Stomach (tissue), 8 donors: ENCODE measurements at regions not wholly inside any gene's neighbourhood (a gene's known extent, or its start where the extent isn't known, plus 50 kb on each side); places are given as distances from the start of the nearest gene placed in this dataset.
A peak's percentile ranks its signal among the peaks of the same experiment; 100 is the strongest.

ENCODE experiments used
- DNase-seq, 2 donors: peaks; one replicate each; pipeline versions ENCODE4 v3.0.0 to v3.0.0-alpha.2; 2013 to 2019
- H3K27ac ChIP-seq, 5 donors: fragments of 200-600 bp in 4 of 5; sonication (generic) in 4 of 5; one replicate each; pipeline ENCODE4 v1.5.1; 2013 to 2019; ENCODE audit warnings: mild to moderate bottlenecking in 1 of 5, moderate library complexity in 1 of 5
- H3K27me3 ChIP-seq, 3 donors: fragments of 200-600 bp; sonication (generic); one replicate each; pipeline ENCODE4 v1.5.1; 2017 to 2019; ENCODE audit warnings: mixed run types in 1 of 3
- H3K36me3 ChIP-seq, 4 donors: fragments of 200-600 bp; sonication (generic); 1 replicate in 3 of 4; 2 replicates in 1 of 4; pipeline ENCODE4 v1.5.1; 2016 to 2019
- H3K4me1 ChIP-seq, 4 donors: fragments of 200-600 bp; sonication (generic); one replicate each; pipeline ENCODE4 v1.5.1; 2016 to 2019
- H3K4me3 ChIP-seq, 4 donors: fragments of 200-600 bp; sonication (generic) in 3 of 4; one replicate each; pipeline ENCODE4 v1.5.1; 2016 to 2019; ENCODE audit warnings: mild to moderate bottlenecking in 1 of 4
- H3K9me3 ChIP-seq, 4 donors: fragments of 200-600 bp; sonication (generic); one replicate each; pipeline ENCODE4 v1.5.1; 2016 to 2019
- EP300 ChIP-seq: sonication (generic); formaldehyde crosslinking; IDR thresholded peaks from one replicate; pipeline ENCODE4 v1.6.1; 2017; ENCODE audit warnings: antibody characterized with exemption
- POLR2A ChIP-seq, 4 donors: fragments of 450-650 bp; IDR thresholded peaks; one replicate each; pipeline ENCODE4 v1.6.1; 2016; ENCODE audit warnings: antibody characterized with exemption in 4 of 4, control low read depth in 2 of 4, mild to moderate bottlenecking in 1 of 4, moderate library complexity in 1 of 4
- POLR2AphosphoS5 ChIP-seq, 3 donors: sonication (generic); formaldehyde crosslinking; IDR thresholded peaks; one replicate each; pipeline ENCODE4 v1.6.1; 2016; ENCODE audit warnings: antibody characterized with exemption in 3 of 3
- WGBS, 5 donors: extraction: QIAGEN DNeasy Blood & Tissue Kit in 3 of 5; methylation state at CpG; one replicate each; pipeline versions ENCODE4 v1.1.5 to v1.1.7; 2013 to 2018; 5-methylcytosine and 5-hydroxymethylcytosine counted together
- intact Hi-C: fragments of 100-400 bp; cut with DNase I; formaldehyde crosslinking; loops from one replicate; pipeline ENCODE4 v1.15.1; 2023; ENCODE audit warnings: low total_unique reads
- TF ChIP-seq, protein P1 (sequence below), 7 experiments: fragments of 450-650 bp in 4 of 7; fragments of 200-600 bp in 3 of 7; sonication (generic) in 3 of 7; IDR thresholded peaks; one replicate each; pipeline ENCODE4 v1.5.1; 2016 to 2019; ENCODE audit warnings: antibody characterized with exemption in 7 of 7, control low read depth in 2 of 7, mild to moderate bottlenecking in 1 of 7
- donor health status: healthy with polysubstance abuse.
- donor health status: Bipolar disorder and iron deficiency.
- donor health status: healthy.

DNA sequence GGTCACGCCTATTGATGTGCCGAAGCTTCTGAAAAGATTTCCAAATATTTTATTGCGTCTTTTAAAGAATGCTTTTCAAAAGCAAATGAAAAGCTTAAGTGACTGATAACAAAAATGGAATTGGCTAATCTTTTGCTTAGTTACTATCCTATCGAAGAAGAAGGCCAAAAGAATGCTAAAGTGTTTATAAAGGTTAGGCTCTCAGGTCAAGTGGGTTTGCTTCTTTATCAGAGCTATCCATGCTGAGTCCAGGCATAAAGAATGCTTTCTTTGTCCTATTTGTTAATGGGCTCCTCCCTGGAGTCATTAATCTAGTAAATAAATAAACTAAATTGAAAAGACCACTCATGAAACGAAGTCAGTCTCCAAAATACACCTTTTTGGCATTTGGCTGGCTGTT is 133.4 kb upstream of the LYPLAL1 start:
- no peak overlapping the region for H3K4me3 ChIP-seq
- 73 to 87% (median 80%) methylated on average over 5 of the region's 5 CpGs for WGBS, 5 donors
- intact Hi-C loops, result no loop called here
- no peaks in the 10 kb centered on the region for H3K4me1 ChIP-seq
- H3K27me3 ChIP-seq, result no peaks in the 10 kb centered on the region
- no peak overlapping the region for H3K27ac ChIP-seq
- TF ChIP-seq POLR2A (IDR thresholded peaks at IDR 0.05), result no peak
- TF ChIP-seq, protein P1, sequence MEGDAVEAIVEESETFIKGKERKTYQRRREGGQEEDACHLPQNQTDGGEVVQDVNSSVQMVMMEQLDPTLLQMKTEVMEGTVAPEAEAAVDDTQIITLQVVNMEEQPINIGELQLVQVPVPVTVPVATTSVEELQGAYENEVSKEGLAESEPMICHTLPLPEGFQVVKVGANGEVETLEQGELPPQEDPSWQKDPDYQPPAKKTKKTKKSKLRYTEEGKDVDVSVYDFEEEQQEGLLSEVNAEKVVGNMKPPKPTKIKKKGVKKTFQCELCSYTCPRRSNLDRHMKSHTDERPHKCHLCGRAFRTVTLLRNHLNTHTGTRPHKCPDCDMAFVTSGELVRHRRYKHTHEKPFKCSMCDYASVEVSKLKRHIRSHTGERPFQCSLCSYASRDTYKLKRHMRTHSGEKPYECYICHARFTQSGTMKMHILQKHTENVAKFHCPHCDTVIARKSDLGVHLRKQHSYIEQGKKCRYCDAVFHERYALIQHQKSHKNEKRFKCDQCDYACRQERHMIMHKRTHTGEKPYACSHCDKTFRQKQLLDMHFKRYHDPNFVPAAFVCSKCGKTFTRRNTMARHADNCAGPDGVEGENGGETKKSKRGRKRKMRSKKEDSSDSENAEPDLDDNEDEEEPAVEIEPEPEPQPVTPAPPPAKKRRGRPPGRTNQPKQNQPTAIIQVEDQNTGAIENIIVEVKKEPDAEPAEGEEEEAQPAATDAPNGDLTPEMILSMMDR (IDR thresholded peaks at IDR 0.05), result no peak
- no peak for TF ChIP-seq POLR2AphosphoS5 (IDR thresholded peaks at IDR 0.05)
- no peak for TF ChIP-seq EP300
- no peak for DNase-seq
- no peaks in the 10 kb centered on the region for H3K36me3 ChIP-seq
- H3K9me3 ChIP-seq, result no peaks in the 10 kb centered on the region

DNA sequence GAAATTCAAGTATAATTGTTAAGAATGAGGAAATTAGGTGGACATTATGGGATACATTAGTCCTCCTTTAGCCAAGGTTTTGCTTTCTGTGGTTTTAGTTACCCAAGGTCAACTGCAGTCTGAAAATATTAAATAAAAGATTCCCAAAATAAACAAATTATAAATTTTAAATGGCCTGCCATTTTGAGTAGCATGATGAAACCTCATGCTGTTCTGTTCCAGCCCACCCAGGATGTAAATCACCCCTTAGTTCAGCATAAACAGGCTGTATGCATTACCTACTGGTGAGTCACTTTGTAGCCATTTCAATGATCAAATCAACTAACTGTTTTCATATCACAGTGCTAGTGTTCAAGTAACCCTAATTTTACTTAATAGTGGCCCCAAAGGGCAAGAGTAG is 132.5 kb upstream of the LYPLAL1 start:
- no peak for TF ChIP-seq EP300
- TF ChIP-seq, protein P1 (IDR thresholded peaks at IDR 0.05), result no peak
- TF ChIP-seq POLR2A (IDR thresholded peaks at IDR 0.05), result no peak
- no peak for TF ChIP-seq POLR2AphosphoS5 (IDR thresholded peaks at IDR 0.05)
- Histone ChIP-seq H3K9me3 (no peaks in the 10 kb centered on the region), H3K36me3 (no peaks in the 10 kb centered on the region), H3K27me3 (no peaks in the 10 kb centered on the region), H3K27ac (no peak overlapping the region), H3K4me3 (no peak overlapping the region), H3K4me1 (no peaks in the 10 kb centered on the region)
- intact Hi-C loops, result no loop called here
- no peak for DNase-seq

DNA sequence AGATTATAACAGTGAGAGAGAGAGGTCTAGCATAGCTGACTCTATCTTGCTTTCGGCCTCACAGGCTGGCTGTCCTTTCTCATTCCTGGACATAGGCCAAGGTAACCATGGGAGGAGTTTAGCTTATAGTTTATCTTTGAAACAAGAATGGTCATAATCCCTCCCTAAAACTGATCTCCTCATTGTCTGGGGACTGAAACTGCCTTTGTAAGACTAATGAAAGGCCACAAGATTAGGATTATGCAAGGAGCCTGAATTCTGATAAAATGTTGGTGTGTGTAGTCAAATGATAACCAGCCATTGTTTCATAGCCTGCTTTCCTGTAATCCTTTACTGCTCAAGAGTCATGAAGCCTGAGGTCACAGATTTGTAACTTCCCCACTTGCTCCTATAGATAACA is 131.9 kb upstream of the LYPLAL1 start:
- Histone ChIP-seq H3K4me3 (no peak overlapping the region), H3K27me3 (no peaks in the 10 kb centered on the region), H3K27ac (no peak overlapping the region), H3K9me3 (no peaks in the 10 kb centered on the region), H3K36me3 (no peaks in the 10 kb centered on the region), H3K4me1 (no peaks in the 10 kb centered on the region)
- 0 to 44% (median 10%) methylated on average over 1 of the region's 1 CpG for WGBS, 5 donors
- intact Hi-C loops, result no loop called here
- no peak for TF ChIP-seq POLR2A (IDR thresholded peaks at IDR 0.05)
- TF ChIP-seq, protein P1 (IDR thresholded peaks at IDR 0.05), result no peak
- TF ChIP-seq EP300, result no peak
- no peak for TF ChIP-seq POLR2AphosphoS5 (IDR thresholded peaks at IDR 0.05)
- peak in 1 of 2 donors; percentile 50 for DNase-seq

DNA sequence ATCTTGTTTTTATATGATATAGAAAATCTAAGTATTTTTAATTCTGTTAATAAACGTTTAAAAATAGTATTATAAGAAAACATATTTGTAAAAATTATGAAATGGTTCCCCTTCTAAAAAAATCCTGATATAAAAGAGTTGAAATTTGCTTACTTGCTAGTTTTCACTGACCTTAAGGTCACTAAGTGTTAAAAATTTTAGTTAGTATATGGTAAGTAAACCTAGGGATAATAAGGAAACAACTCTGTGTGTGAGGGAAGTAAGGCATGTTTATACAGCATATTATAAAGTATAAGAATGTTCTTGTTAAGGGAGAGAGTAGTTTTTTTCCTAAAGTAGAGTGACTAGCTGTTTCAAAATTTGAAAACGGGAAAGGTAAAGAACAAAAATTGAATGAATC is 130.9 kb upstream of the LYPLAL1 start:
- 39 to 87% (median 73%) methylated on average over 2 of the region's 2 CpGs for WGBS, 5 donors
- Histone ChIP-seq H3K27me3 (no peaks in the 10 kb centered on the region), H3K4me1 (no peaks in the 10 kb centered on the region), H3K27ac (no peak overlapping the region), H3K4me3 (no peak overlapping the region), H3K9me3 (no peaks in the 10 kb centered on the region), H3K36me3 (no peaks in the 10 kb centered on the region)
- DNase-seq, result no peak
- TF ChIP-seq POLR2A (IDR thresholded peaks at IDR 0.05), result no peak
- no peak for TF ChIP-seq EP300
- TF ChIP-seq, protein P1 (IDR thresholded peaks at IDR 0.05), result no peak
- no peak for TF ChIP-seq POLR2AphosphoS5 (IDR thresholded peaks at IDR 0.05)
- intact Hi-C loops, result no loop called here
